ENCODE measurements at regions not wholly inside any gene's neighbourhood (a gene's known extent, or its start where the extent isn't known, plus 50 kb on each side); places are given as distances from the start of the nearest gene placed in this dataset.

GRCh38 chr7:41431671-41432070, 271.2 kb downstream of the INHBA start:
- DNase-seq, result no peak
- H3K4me1 ChIP-seq, result no peaks in the 10 kb centered on the region
- no peaks in the 10 kb centered on the region for H3K36me3 ChIP-seq
- no peaks in the 10 kb centered on the region for H3K27me3 ChIP-seq
- no peak overlapping the region for H3K4me3 ChIP-seq (ENCODE audit: low read depth, low read length)
- TF ChIP-seq CTCF (IDR thresholded peaks at IDR 0.05; ENCODE audit: low read depth, low read length), result no peak
- H3K9me3 ChIP-seq, result no peaks in the 10 kb centered on the region

- H3K27me3 ChIP-seq, result no peaks in the 10 kb centered on the region
- H3K9me3 ChIP-seq, result no peaks in the 10 kb centered on the region
- no peak for TF ChIP-seq CTCF (IDR thresholded peaks at IDR 0.05; ENCODE audit: low read depth, low read length)
- DNase-seq, result no peak
- no peaks in the 10 kb centered on the region for H3K4me1 ChIP-seq
- H3K36me3 ChIP-seq, result no peaks in the 10 kb centered on the region
- no peak overlapping the region for H3K4me3 ChIP-seq (ENCODE audit: low read depth, low read length)
Observed at GRCh38 chr7:41428381-41428780, 274.5 kb downstream of the INHBA start.

GRCh38 chr7:41425926-41426325, 277.0 kb downstream of the INHBA start:
- DNase-seq, result no peak
- TF ChIP-seq CTCF (IDR thresholded peaks at IDR 0.05; ENCODE audit: low read depth, low read length), result no peak

GRCh38 chr7:41421056-41421455, 281.8 kb downstream of the INHBA start:
- no peaks in the 10 kb centered on the region for H3K4me1 ChIP-seq
- H3K4me3 ChIP-seq (ENCODE audit: low read depth, low read length), result no peak overlapping the region
- no peaks in the 10 kb centered on the region for H3K27me3 ChIP-seq
- H3K36me3 ChIP-seq, result no peaks in the 10 kb centered on the region
- no peak for TF ChIP-seq CTCF (IDR thresholded peaks at IDR 0.05; ENCODE audit: low read depth, low read length)
- no peak for DNase-seq
- H3K9me3 ChIP-seq, result no peaks in the 10 kb centered on the region

More at GRCh38 chr7:41425926-41426325, 277.0 kb downstream of the INHBA start:
- no peaks in the 10 kb centered on the region for H3K9me3 ChIP-seq
- H3K36me3 ChIP-seq, result no peaks in the 10 kb centered on the region
- no peaks in the 10 kb centered on the region for H3K27me3 ChIP-seq
- H3K4me3 ChIP-seq (ENCODE audit: low read depth, low read length), result no peak overlapping the region
- H3K4me1 ChIP-seq, result no peaks in the 10 kb centered on the region

- Histone ChIP-seq H3K36me3 (no peaks in the 10 kb centered on the region), H3K4me1 (no peaks in the 10 kb centered on the region), H3K9me3 (no peaks in the 10 kb centered on the region), H3K27me3 (no peaks in the 10 kb centered on the region), H3K4me3 (ENCODE audit: low read depth, low read length) (no peak overlapping the region)
- no peak for TF ChIP-seq CTCF (IDR thresholded peaks at IDR 0.05; ENCODE audit: low read depth, low read length)
- DNase-seq, result no peak
Observed at GRCh38 chr7:41420421-41420820, 282.5 kb downstream of the INHBA start.

- H3K4me1 ChIP-seq, result no peaks in the 10 kb centered on the region
- no peaks in the 10 kb centered on the region for H3K36me3 ChIP-seq
- H3K9me3 ChIP-seq, result no peaks in the 10 kb centered on the region
- H3K27me3 ChIP-seq, result no peaks in the 10 kb centered on the region
- H3K4me3 ChIP-seq (ENCODE audit: low read depth, low read length), result no peak overlapping the region
- TF ChIP-seq CTCF (IDR thresholded peaks at IDR 0.05; ENCODE audit: low read depth, low read length), result no peak
- no peak for DNase-seq
Observed at GRCh38 chr7:41418337-41418736, 284.6 kb downstream of the INHBA start.
